Choroid plexus epithelial cell (primary cell): ENCODE measurements at regions not wholly inside any gene's neighbourhood (a gene's known extent, or its start where the extent isn't known, plus 50 kb on each side); places are given as distances from the start of the nearest gene placed in this dataset.
A peak's percentile ranks its signal among the peaks of the same experiment; 100 is the strongest.
"Not testable (repeated sequence)": the region's sequence is repeated elsewhere in the genome, so short reads cannot be mapped to it uniquely, and the experiment has no call there.

Experiments used
- DNase-seq: peaks from one replicate; pipeline ENCODE4 v3.0.0-alpha.2; 2010; ENCODE audit warnings: low read depth
- H3K4me3 ChIP-seq: 2 replicates; pipeline ENCODE4 v1.5.1; 2011; ENCODE audit warnings: low read depth, mild to moderate bottlenecking, control low read depth, low read length, moderate library complexity
- TF ChIP-seq, protein P1 (sequence below): conservative IDR thresholded peaks from 2 replicates; pipeline ENCODE4 v1.5.1; 2011; ENCODE audit warnings: low read depth, mild to moderate bottlenecking, control low read depth, inconsistent platforms, low read length, moderate library complexity

GRCh38 chr15:92825985-92826384, 74.1 kb upstream of the CHD2 start:
- no peak overlapping the region for H3K4me3 ChIP-seq
- TF ChIP-seq, protein P1, sequence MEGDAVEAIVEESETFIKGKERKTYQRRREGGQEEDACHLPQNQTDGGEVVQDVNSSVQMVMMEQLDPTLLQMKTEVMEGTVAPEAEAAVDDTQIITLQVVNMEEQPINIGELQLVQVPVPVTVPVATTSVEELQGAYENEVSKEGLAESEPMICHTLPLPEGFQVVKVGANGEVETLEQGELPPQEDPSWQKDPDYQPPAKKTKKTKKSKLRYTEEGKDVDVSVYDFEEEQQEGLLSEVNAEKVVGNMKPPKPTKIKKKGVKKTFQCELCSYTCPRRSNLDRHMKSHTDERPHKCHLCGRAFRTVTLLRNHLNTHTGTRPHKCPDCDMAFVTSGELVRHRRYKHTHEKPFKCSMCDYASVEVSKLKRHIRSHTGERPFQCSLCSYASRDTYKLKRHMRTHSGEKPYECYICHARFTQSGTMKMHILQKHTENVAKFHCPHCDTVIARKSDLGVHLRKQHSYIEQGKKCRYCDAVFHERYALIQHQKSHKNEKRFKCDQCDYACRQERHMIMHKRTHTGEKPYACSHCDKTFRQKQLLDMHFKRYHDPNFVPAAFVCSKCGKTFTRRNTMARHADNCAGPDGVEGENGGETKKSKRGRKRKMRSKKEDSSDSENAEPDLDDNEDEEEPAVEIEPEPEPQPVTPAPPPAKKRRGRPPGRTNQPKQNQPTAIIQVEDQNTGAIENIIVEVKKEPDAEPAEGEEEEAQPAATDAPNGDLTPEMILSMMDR: no peak

GRCh38 chr15:92827991-92828390, 72.1 kb upstream of the CHD2 start:
- not testable (repeated sequence) for DNase-seq, H3K4me3 ChIP-seq

More at GRCh38 chr15:92825985-92826384, 74.1 kb upstream of the CHD2 start:
- no peak for DNase-seq

DNA sequence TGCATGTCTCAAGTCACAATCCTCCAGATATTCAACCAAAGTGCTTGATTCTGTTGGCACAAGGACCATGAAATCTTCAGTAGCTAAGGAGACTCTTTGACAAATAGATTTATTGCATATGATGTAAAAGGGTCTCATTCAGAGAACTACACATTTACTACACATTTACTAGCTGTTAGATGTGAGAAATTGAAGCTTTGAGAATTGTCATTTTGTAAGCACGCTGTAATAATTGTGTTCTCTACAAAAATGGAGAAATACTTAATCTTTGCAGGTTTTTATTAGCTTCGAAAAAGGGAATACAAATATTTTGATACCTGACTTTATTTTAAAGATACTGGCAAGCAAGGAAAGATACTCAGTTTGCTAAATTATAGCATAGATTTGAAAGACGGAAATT, 70.2 kb upstream of the CHD2 start:
- TF ChIP-seq, protein P1: no peak
- DNase-seq: no peak
- H3K4me3 ChIP-seq: no peak overlapping the region

DNA sequence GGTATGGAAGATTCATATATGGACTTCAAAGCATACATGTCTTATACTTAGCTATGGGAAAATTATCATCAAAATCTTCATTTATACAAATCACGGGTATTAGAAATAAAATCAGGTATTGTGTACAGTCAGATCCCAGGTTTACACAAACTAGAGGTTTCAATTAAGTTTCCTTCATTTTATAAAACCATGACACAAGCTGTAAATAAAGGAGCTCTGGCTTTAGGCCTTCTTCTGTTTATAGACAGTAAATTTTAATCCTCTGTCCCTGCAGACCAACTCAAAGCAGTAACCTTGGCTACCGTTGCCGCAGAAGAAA, 68.8 kb upstream of the CHD2 start:
- no peak for DNase-seq
- H3K4me3 ChIP-seq: no peak overlapping the region
- TF ChIP-seq, protein P1: no peak

DNA sequence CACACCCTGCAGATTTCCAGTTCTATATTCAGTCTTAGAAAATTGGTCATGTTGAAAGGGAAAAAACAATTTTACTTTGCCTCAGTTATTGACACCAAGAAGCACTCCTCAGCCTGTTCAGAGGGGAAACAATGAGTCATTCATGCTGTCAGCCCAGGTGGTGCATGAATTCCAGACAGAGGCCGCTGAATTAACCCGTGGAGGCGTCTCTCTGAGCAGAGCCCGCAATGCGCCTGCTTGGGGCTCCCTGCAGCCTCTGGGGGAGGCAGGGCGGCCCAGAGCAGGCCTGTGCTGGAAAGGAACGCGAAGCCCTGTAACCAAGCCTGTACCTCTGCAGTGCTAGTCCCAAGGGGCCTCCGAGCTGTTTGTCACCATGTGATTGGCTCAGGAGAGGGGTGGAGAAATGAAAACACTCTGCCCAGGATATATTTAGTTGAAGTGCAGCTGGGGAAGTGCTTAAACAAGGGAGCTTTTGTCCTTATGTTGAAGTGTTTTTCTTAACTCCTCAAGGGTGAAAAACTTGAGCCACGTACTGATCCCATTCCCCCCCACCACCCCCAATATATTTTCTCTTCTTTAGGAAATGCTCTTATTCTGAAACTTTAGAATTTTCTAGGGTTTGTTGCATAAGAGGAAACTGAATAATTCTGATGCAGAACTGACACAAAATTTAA, 68.3 kb upstream of the CHD2 start:
- peak; percentile 99 for DNase-seq
- TF ChIP-seq, protein P1: peak; percentile 7
- no peak overlapping the region for H3K4me3 ChIP-seq

DNA sequence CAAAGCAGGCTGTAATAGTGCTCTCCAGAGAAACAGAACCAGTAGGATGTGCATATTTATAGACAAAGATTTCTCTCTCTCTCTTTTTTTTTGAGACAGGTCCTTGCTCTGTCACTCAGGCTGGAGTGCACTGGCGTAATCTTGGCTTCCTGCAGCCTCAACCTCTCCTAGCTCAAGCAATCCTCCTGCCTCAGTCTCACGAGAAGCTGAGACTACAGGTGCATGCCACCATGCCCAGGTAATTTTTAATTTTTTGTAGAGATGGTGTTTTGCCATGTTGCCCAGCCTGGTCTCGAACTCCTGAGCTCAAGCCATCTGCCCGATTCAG, 67.1 kb upstream of the CHD2 start:
- no peak for DNase-seq
- TF ChIP-seq, protein P1: no peak
- H3K4me3 ChIP-seq: no peak overlapping the region

DNA sequence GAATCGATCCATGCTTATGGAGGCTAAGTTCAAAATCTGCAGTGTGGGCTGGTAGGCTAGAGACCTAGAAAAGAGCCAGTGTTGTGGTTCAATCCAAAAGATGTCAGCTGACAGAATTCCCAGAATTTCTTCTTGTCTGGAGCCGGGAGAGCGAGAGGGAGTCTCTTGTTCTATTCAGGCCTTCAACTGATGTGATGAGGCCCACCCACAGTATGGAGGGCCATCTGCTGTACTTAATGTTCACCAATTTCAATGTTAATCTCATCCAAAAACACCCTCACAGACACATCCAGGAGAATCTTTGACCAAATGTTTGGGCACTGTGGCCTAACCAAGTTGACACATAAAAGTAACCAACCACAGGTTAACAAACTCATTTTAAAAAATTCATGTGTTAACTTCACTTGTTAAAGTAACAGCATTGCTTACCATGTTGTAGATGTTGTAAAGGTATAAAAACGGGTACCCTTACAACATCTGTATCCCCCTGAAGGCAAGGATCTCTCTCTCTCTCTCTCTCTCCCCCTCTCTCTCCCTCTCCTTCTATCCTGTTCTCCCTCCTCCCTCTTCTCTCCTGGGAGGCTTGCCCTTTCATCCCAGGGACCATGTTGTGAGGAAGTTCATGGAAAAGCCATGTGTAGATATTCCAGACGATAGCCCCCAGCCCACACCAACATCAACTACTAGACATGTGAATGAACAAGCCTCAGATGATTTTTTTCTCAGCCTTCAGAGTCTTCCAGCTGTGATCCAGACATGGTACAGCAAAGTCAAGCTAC, 66.4 kb upstream of the CHD2 start:
- H3K4me3 ChIP-seq: no peak overlapping the region
- TF ChIP-seq, protein P1: no peak
- DNase-seq: no peak
